Osteocyte (in vitro differentiated cells): ENCODE measurements at regions not wholly inside any gene's neighbourhood (a gene's known extent, or its start where the extent isn't known, plus 50 kb on each side); places are given as distances from the start of the nearest gene placed in this dataset.

Experiments used
- DNase-seq: peaks from one replicate; pipeline ENCODE4 v3.0.0; 2021; ENCODE audit warnings: mixed read lengths; ENCODE audit not compliant: unreplicated experiment; ENCODE audit errors: extremely low spot score
- H3K27ac Mint-ChIP-seq: one replicate; pipeline ENCODE4 v1.8.0; 2021; ENCODE audit warnings: mild to moderate bottlenecking, mixed read lengths; ENCODE audit not compliant: unreplicated experiment
- H3K27me3 Mint-ChIP-seq: one replicate; pipeline ENCODE4 v1.8.0; 2021; ENCODE audit warnings: mixed read lengths; ENCODE audit not compliant: unreplicated experiment
- H3K36me3 Mint-ChIP-seq: one replicate; pipeline ENCODE4 v1.8.0; 2021; ENCODE audit warnings: mixed read lengths; ENCODE audit not compliant: unreplicated experiment
- H3K4me1 Mint-ChIP-seq: one replicate; pipeline ENCODE4 v1.8.0; 2021; ENCODE audit warnings: mixed read lengths; ENCODE audit not compliant: unreplicated experiment
- H3K4me3 Mint-ChIP-seq: one replicate; pipeline ENCODE4 v1.8.0; 2021; ENCODE audit warnings: mild to moderate bottlenecking, moderate library complexity, mixed read lengths; ENCODE audit not compliant: unreplicated experiment
- H3K9me3 Mint-ChIP-seq: one replicate; pipeline ENCODE4 v1.8.0; 2021; ENCODE audit warnings: mixed read lengths; ENCODE audit not compliant: unreplicated experiment
- CTCF ChIP-seq: fragments of 200-600 bp; sonication (generic); IDR thresholded peaks from 2 replicates; pipeline ENCODE4 v1.5.0; 2021; ENCODE audit warnings: antibody characterized with exemption, mild to moderate bottlenecking, moderate library complexity

DNA sequence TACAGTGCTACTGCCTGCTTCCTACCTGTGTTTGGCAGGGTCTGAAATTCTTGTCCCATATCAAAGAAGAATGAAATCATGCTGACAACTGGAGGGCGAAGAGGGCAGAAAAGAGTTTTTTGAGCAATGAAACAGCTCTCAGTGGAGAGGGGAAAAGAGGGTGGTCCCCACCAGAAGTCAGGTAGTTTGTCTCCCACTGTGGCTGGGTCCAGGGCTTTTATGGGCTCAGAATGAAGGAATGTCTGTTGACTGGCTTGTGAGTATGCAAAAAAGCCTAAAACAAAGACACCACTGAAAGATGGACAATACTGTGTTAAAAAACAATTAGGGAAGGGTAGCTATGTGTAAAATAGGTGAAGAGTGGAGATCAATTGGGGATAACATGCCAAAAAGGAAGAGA, 115.0 kb downstream of the ADAM29 start:
- Mint-ChIP-seq H3K4me1 (peaks cover 24% of the 10 kb centered on the region), H3K36me3 (peaks cover under 1% of the 10 kb centered on the region), H3K9me3 (peaks cover 17% of the 10 kb centered on the region), H3K4me3 (no peak overlapping the region), H3K27me3 (peaks cover 2% of the 10 kb centered on the region), H3K27ac (no peak overlapping the region)
- TF ChIP-seq CTCF: no peak
- no peak for DNase-seq

- H3K27ac Mint-ChIP-seq: no peak overlapping the region
- no peak overlapping the region for H3K4me3 Mint-ChIP-seq
- peaks cover 2% of the 10 kb centered on the region for H3K27me3 Mint-ChIP-seq
- no peak for DNase-seq
- H3K4me1 Mint-ChIP-seq: peaks cover 24% of the 10 kb centered on the region
- H3K9me3 Mint-ChIP-seq: peaks cover 13% of the 10 kb centered on the region
- TF ChIP-seq CTCF: no peak
- no peaks in the 10 kb centered on the region for H3K36me3 Mint-ChIP-seq
These were observed 115.8 kb downstream of the ADAM29 start for GRCh38 chr4:175034007-175034406.

DNA sequence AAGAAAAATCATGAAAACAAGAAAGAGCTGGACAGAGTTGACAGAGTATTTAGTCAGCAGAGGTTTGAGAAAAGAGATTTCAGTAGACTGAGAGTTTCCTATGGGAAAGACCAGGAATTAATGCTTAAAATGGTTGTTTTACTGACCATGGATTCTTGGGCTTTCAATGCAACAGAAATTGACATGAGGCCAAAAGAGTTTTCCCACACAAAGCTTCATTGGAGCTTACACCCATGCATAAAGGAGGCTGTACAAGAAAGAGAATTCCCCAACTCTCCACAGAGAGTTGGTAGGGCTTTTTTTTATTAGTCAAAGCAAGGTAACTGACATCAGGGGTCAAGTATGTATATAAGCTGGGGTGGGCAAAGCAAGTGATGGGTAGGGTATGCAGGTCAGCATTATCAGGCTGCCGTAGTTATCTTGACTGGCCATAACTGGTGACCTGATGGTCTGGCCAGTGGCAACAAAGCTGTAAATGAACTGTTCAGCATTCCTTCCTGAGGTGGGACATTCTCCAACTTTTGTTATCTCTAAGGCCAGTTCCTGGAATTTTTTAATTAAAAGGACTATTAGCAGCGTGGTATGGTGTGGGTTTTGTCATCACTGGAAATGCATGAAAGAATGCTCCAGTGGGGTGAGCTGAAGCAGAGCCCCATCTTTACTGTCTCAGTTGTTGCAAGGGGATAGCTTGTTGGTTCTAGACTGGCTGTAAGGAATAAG, 117.0 kb downstream of the ADAM29 start:
- Mint-ChIP-seq H3K4me1 (peaks cover 24% of the 10 kb centered on the region), H3K27me3 (peaks cover 3% of the 10 kb centered on the region), H3K4me3 (no peak overlapping the region), H3K36me3 (no peaks in the 10 kb centered on the region), H3K9me3 (peaks cover 9% of the 10 kb centered on the region), H3K27ac (no peak overlapping the region)
- no peak for TF ChIP-seq CTCF
- no peak for DNase-seq

- H3K9me3 Mint-ChIP-seq: peaks cover 11% of the 10 kb centered on the region
- peaks cover 24% of the 10 kb centered on the region for H3K4me1 Mint-ChIP-seq
- H3K36me3 Mint-ChIP-seq: no peaks in the 10 kb centered on the region
- TF ChIP-seq CTCF: no peak
- peaks cover 4% of the 10 kb centered on the region for H3K27me3 Mint-ChIP-seq
- no peak for DNase-seq
- H3K4me3 Mint-ChIP-seq: no peak overlapping the region
- H3K27ac Mint-ChIP-seq: no peak overlapping the region
These were observed 117.7 kb downstream of the ADAM29 start for GRCh38 chr4:175035905-175036304.

DNA sequence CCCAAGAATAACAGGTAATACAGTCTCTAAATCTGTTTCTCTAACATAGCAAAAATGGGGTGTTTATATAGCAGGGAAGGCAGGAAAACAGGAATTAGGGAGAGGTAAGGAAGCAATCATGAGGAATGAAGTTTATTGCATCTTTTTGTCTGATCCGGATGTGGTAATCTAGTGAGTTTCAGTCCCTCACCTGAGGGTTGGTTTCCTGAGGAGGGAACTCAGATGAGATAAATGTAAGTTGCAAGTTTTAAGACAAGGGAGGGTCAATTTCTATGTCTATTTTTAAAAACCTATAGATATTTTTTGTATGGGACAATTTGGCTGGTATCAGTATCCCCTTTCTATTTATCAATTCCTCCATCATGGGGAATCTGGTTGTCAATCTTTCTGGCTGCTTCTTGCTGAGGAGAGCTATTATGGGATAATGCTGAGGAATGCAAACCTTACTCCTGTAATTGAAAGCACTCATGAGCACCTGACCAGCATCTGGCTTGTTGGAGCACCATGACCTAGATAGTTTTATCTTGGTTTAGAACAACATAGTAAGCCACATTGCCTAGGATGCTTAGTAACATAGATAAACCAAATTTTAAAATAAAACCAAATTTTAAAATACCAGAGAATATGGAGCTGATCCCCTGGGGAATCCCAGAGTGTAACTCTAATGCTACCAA, 130.1 kb downstream of the ADAM29 start:
- peaks cover 1% of the 10 kb centered on the region for H3K36me3 Mint-ChIP-seq
- DNase-seq: no peak
- H3K9me3 Mint-ChIP-seq: peaks cover 7% of the 10 kb centered on the region
- H3K4me3 Mint-ChIP-seq: no peak overlapping the region
- no peak for TF ChIP-seq CTCF
- H3K27ac Mint-ChIP-seq: no peak overlapping the region
- H3K4me1 Mint-ChIP-seq: no peaks in the 10 kb centered on the region
- H3K27me3 Mint-ChIP-seq: peaks cover 8% of the 10 kb centered on the region
